GM13976 (cell line): ENCODE measurements at regions not wholly inside any gene's neighbourhood (a gene's known extent, or its start where the extent isn't known, plus 50 kb on each side); places are given as distances from the start of the nearest gene placed in this dataset.
"Not testable (repeated sequence)": the region's sequence is repeated elsewhere in the genome, so short reads cannot be mapped to it uniquely, and the experiment has no call there.

Source experiments
- DNase-seq: peaks from one replicate; pipeline ENCODE4 v3.0.0; 2012; ENCODE audit warnings: low spot score
- in situ Hi-C: fragments of 300-500 bp; cut with MboI; formaldehyde crosslinking; loops from one replicate; pipeline ENCODE4 v1.12.0; 2022; ENCODE audit warnings: low sequenced_read_pairs, mixed read lengths, inconsistent platforms; ENCODE audit not compliant: unreplicated experiment

DNA sequence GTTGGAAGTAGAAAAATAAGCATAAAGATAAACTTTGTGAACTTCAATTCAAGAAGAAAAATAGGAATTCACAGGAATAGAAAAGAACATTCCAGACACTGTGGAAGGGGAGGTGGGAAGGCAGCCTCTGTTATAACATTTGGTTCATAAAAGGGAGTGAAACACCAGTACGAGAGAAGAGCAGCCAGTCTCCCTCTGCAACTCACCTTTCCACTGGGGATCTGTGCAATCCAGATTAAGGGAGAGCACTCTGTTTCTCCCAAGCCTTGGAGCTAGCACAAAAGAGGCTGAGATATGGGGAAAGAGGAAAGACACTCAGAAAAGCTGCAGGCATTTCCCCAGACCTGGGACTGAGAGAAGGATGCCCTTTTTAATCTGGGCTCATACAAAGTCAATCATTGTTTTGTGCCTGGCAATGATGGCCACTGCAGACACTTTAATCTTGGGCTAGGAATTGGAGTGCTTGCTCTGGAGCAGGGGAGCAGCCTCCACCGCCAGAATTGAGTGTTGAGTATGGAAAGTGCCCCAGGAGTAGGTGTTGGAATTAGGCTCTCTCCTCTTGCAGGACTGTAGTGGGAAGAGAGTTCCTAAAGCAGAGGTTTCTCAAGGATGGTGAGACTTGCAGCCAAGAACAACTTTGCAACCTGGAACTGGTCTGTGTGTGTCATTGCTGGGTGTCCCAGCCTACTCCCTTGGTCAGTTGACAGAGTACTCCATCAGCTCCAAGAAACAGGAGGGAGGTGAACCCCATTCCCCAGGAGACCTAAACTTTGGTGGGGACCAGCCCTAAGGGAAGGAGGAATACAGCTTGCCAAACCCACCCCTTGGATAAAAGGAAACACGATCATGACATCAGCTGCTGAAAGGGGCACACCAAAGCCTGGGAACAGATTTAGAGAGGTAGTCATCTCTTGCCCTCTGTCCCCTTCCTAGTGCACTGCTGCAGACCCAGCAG is 1510.2 kb upstream of the TPTE start:
- in situ Hi-C loops, DNase-seq: not testable (repeated sequence)

DNA sequence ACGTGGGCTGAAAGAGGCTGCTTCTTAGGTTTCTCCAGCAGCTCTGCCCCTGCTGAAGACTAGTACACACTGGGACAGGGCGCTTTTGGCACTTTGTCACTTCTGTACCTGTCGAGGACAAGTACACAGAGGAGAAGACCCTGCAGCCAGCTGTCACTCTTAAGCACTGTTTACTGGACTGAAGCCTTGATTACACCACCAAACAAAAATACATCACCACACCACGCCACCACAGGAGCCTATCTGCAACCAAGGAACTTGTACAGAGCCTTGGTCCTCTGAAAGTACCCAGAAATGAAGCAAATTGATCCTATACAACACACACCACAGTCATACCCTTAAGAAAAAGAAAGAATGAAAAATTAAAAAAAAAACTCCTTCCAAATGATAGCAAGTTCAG is 1509.5 kb upstream of the TPTE start:
- DNase-seq, in situ Hi-C loops: not testable (repeated sequence)

DNA sequence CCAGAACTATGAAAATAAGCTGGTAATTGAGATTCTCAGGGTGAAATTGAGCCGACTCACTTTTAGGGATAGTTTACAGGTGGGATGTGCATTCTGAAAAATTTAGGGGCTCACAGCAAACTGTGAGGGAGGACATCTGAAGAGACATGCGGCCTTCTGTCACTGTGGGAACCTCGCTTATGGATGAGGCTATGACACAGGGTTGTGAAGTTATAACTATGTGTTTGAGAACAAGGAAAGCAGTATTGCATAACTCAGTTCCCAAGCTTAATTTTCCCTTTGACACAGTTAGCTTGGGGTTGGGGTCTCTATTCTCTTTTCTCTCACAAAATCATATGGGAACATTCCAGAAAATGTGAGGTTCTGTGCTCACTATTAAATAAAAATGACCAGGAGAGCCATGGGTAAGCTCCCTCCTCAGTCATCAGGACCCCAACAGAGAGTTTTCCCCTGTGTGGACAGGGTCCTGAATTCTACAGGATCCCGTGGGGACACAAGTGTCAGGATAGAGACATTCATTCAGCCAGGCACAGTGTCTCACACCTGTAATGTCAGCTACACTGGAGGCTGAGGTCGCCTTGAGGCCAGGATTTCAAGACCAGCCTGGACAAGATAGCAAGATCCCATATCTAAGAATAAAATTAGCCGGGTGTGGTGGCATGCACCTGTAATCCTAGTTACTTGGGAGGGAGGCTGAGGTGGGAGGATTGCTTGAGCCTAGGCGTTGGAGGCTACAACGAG is 1507.7 kb upstream of the TPTE start:
- in situ Hi-C loops = not testable (repeated sequence)

DNA sequence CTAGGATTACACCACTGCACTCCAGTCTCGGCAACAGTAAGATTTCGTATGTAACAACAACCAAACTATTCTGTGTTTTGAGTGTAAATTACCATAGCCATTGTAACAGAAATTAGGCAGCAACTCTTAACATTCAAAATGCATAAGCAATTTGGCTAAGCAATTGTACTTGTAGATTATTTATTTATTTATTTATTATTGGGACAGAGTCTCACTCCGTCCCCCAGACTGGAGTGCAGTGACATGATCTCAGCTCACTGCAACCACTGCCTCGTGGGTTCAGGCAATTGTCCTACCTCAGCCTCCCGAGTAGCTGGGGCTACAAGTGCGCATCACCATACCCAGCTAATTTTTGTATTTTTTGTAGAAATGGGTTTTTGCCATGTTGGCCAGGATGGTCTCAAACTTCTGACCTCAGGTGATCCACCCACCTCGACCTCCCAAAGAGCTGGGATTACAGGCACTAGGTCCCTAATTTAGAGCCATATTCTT is 1507.1 kb upstream of the TPTE start:
- in situ Hi-C loops, DNase-seq: not testable (repeated sequence)

More for the DNA sequence above, 1507.7 kb upstream of the TPTE start:
- DNase-seq = not testable (repeated sequence)

DNA sequence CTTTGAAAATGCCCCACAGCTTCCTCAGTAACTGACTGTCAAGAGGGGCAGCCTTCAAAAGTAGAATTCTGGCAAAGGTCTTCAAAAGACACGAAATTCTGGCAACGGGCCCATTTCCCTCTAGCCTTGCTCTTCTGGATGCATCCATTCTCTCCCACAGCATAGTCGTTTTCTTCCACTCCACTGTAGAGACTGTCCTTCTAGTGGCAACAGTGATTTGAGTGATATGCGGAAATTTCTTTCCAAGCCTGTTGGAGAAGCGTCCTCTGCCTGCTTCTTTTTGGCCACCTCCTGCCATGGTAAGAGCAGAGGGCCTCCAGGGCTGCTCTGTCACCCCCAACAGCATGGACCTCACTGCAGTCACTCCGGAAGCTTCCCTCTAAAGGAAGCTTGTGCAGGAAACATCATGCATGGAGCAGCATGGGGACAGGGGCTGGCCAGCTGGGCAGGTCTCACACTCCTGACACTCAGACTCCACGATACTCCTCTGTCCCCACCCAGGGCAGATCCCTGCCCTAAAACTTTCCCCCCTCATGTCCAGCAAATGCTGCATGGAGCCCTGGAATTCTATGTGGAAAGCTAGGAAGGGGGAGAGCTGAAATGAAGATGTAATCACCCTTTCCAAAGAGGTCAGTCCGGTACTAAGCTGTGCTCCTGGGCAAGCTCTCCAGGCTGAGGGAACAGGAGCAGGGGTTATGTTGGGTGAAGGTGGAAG is 1505.7 kb upstream of the TPTE start:
- DNase-seq, in situ Hi-C loops: not testable (repeated sequence)

DNA sequence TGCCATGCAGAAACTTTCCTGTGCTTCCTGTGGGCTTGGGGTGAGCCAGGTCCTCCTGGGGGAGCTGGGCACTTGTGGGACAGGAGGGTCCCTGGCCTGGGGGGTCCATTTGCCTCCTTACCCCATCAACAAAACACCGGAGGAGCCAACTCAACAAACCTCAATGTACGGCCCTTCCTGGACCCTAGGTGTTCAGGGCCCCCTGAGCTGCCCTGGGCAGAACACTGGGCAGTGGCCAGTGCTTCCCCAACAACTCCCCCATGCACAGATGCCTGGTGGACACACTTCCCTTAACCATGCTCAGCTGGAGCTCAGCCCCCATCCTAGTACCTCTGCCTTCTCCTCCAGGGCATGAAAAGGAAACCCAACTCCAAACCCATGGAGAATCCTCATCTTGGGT is 1504.2 kb upstream of the TPTE start:
- in situ Hi-C loops = not testable (repeated sequence)

DNA sequence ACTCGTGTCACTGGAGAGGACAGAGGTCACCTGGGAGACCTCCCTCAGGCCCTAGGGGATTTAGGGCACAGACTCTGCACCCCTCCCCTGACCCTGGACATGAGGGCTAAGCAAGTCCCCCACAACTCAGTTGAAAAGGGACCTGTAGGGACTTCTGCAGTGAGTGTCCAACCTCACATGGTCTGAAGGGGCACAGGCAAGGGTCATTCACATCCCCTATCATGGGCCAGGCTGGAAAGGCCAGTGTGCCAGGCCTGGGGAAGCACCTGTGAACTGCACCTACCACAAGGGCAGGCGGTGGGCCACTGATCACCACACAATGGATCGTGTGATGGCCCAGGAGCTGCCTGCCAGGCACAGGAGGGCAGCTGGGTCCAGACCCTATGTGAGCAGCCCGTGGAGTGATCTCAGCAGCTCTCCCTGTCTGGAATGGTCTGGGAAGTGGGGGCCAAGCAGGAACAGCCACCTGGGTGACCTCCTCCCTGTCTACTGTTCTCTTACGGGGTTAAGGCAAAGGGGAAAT is 1502.6 kb upstream of the TPTE start:
- DNase-seq = not testable (repeated sequence)

More for the DNA sequence above, 1504.2 kb upstream of the TPTE start:
- not testable (repeated sequence) for DNase-seq

DNA sequence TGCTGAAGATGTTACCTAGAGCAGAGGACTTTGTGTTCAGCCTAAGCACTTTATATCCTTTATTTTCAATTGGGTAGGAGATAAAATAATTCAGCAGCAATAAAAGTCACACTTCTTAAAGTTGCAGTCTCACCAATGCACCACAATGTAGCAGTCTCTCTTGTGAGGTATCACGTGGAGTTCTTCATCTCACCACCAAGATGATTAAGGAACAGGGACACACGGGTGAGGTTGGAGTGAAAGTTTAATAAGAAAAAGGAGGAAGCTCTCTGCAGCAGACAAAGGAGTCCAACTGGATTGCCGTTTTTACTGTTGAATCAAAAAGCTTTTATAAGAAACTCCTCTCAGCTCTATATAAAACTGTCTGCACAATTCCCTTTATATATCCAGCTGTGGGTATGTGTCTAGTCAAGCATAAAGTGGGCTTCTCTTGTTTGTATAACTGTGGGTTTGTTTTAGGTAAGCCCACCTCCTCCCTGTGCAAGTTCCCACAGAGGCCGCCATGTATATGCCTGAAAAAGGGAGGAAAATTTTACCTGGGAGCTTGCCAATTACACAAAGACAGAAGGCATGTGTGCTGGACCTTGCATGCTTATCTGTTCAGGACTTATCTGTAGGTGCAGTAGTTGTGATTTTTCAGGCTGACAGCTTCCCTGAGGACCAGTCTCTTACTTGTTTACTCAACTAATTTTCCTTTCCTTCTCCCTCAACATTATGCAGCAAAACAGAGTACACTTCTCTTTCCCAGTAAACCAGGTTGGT is 1497.2 kb upstream of the TPTE start:
- in situ Hi-C loops = not testable (repeated sequence)

More for the DNA sequence above, 1502.6 kb upstream of the TPTE start:
- in situ Hi-C loops = not testable (repeated sequence)

DNA sequence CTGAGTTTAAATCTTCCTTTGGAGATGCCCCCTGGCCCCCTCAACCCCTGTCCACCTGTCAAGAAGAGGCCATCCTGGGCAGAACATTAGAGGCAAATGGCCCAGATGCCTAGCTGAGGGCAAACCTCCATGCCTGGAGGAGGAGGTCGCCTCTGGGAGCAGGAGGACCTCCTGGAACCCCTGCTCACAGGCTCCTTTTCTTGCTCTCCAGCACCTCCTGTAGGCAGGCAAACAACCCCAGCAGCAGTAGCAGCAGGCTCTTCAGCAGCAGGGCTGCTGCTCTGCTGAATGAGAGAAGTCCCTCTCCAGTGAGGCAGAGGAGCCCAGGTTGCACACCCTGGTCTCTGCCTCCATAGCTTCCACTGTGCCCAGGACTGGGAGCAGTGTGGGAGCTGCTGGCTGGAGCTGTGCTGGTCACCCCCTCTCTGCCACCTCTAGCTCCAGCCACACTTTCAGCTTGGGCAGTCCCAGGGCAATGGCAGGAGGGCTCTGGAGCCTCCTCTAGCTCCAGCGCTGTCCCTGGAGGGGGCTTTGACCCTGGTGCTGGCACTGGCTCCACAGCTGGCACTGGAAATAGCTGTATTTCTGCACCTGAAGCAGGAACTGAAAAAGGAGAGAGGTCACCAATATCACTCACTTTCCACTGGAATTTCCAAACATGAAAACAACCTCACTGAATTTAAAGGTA is 1494.5 kb upstream of the TPTE start:
- DNase-seq, in situ Hi-C loops: not testable (repeated sequence)

More for the DNA sequence above, 1497.2 kb upstream of the TPTE start:
- DNase-seq = not testable (repeated sequence)

DNA sequence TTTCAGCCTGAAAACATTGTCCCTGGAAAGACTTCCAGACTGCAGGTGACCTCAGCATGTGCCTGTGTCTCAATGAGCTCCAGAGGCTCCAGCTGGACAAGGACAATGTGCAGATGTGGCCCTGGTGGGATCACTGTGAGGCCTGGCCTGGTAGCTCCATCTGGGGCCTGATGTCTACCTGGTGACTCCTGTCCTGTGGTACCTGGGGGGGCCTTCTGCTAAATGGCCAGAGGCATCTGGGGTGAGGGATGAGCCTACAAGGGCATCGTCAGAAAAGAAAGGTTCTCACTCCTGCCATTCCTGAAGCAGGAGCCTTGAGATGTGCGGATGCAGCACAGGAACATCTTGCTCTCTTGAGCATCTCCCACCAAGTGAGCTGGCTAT is 1494.0 kb upstream of the TPTE start:
- DNase-seq, in situ Hi-C loops: not testable (repeated sequence)

DNA sequence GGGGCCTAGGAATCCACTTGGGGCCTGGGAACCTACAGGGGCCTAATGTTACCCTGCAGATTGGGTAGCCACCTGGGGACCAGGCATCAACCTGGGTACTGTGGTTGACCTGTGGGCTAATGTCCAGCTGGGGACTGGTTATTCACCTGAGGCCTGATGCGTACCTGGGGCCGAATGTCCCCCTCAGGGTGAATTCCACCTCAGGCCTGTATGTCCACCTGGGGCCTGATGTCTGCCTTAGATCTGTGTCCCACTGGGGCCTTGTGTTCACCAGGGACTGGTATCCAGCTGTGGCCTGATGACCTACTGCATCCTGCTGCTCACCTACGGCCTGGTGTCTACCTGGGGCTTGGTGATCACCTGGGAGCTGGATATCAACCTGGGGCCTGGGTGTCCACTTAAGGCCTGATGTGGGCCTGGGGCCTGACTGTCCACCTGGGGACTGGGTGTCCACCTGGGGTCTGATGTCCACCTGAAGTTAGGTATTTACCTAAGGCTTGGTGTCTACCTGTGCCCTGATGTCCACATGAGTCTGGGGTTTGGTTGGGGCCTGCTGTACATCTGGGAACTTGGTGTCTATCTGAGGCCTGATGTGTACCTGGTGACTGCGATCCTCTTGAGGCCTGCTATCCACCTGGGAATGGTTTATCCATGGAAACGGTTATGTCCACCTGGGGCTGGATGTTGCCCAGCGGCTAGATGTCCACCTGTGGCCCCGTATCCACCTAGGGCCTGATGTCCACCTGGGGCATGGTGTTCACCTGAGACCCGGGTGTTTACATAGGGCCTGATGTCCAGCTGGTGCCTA is 1492.6 kb upstream of the TPTE start:
- DNase-seq, in situ Hi-C loops: not testable (repeated sequence)

DNA sequence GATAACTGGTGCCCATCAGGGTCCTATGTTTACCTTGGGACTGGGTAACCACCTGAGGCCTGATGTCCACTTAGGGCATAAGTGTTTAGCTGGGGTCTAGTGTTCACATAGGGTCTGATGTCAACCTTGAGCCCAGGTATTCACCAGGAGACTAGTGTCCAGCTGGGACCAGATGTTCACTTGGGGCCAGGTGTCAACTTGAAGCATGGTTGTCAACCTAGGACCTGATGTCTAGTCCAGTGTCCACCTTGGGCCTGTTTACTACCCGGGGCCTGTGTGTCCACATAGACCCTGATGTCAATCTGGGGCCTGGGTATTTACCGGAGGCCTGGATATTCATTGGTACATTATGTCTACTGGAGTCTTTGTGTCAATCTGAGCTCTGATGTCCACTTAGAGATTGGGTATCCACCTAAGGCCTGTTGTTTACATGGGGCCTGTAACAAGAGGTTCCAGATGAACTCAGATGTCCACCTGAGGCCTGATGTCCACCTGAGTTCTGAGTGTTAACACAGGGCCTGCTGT is 1491.2 kb upstream of the TPTE start:
- DNase-seq, in situ Hi-C loops: not testable (repeated sequence)

DNA sequence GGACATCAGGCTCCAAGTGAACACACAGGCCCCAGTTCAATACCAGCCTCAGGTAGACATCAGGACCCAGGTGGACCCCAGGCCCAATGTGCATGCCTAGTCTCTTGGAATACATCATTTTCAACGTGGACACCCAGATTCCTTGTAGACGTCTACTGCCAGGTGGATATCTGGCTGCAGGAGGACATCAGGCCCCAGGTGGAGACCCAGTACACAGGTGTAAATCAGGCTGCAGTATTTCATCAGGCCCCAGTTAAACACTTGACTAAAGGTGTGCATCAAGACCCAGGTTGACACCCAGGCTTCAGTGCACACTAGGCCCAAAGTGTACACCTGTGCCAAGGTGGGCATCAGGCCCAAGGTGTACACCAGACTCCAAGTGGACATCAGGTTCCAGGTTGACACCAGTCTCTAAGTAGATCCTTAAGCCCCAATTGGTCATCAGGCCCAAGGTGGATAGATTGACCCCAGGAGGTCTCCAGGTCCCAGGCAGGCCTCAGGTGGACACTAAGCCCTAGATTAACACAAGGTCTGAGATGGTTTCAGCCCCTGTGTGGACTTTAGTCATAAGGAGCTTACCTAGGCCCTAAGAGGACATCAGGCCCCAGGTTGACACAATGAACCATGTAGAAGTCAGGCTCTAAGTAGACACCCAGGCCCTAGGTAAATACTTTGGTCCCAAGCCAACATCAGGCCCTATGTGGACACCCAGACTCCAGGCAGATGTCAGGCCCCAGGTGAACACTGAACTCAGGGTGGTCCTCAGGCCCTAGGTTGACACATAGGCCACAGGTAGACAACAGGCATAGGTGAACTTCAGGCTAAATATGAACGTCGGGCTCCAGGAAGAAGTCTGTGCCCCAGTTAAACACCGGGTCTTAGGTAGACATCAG is 1489.7 kb upstream of the TPTE start:
- DNase-seq, in situ Hi-C loops: not testable (repeated sequence)

DNA sequence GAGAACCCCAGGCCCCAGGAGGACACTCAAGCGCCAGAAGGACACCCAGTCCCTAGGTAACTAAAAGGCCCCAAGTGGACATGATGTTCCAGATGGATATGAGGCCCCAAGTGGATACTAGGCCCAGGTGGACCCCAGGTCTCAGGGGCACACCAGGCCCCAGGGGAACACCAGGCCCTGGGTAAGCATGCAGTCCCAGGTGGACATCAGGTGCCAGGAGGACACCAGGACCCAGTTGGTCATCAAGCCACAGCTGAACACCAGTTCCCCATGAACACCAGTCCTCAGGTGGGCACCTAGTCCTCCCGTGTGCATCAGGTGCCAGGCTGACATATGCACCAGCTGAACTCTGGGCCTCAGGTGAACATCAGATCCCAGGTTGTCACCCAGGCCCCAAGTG is 1488.8 kb upstream of the TPTE start:
- DNase-seq, in situ Hi-C loops: not testable (repeated sequence)

DNA sequence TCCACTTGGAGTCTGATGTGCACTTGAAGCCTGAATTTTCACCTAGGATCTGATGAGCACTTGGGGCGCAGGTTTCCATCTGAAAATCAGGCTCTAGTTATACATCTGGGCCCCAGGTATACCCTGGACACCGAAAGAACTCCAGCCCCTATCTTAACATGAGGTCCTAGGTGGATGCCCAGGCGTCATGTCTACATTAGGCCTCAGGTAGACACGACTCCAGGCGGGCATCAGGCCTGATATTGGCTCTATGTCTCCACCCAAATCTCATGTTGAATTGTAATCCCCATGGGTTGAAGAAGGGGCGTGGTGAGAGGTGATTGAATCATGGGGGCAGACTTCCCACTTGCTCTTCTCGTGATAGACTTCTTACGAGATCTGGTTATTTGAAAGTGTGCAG is 1488.1 kb upstream of the TPTE start:
- in situ Hi-C loops, DNase-seq: not testable (repeated sequence)
